ENCODE measurements at regions not wholly inside any gene's neighbourhood (a gene's known extent, or its start where the extent isn't known, plus 50 kb on each side); places are given as distances from the start of the nearest gene placed in this dataset.

GRCh38 chr10:58955615-58956014, 220.8 kb upstream of the PHYHIPL start:
- TF ChIP-seq, protein P1, sequence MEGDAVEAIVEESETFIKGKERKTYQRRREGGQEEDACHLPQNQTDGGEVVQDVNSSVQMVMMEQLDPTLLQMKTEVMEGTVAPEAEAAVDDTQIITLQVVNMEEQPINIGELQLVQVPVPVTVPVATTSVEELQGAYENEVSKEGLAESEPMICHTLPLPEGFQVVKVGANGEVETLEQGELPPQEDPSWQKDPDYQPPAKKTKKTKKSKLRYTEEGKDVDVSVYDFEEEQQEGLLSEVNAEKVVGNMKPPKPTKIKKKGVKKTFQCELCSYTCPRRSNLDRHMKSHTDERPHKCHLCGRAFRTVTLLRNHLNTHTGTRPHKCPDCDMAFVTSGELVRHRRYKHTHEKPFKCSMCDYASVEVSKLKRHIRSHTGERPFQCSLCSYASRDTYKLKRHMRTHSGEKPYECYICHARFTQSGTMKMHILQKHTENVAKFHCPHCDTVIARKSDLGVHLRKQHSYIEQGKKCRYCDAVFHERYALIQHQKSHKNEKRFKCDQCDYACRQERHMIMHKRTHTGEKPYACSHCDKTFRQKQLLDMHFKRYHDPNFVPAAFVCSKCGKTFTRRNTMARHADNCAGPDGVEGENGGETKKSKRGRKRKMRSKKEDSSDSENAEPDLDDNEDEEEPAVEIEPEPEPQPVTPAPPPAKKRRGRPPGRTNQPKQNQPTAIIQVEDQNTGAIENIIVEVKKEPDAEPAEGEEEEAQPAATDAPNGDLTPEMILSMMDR (IDR thresholded peaks at IDR 0.05): no peak
- no peak for TF ChIP-seq POLR2A (IDR thresholded peaks at IDR 0.05)

Measured in heart left ventricle (tissue), 13 donors.